ENCODE measurements at regions not wholly inside any gene's neighbourhood (a gene's known extent, or its start where the extent isn't known, plus 50 kb on each side); places are given as distances from the start of the nearest gene placed in this dataset.

DNA sequence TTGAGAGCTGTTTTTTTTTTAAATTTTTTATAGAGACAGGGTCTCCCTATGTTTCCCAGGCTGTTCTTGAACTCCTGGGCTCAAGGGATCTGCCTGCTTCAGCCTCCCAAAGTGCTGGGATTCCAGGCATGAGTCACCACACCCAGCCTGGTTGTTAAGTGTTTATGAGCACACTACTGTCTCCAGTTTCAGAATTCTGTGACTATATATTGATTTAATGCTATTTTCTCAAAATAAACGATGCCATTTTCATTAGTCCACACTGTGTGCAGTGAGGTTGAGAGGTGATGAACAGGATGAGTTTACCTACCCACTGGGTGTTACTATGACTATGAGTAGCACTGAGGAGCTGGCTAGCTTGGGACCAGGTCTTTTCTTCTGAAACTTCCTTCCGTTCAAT, 110.9 kb upstream of the FAM180A start:
- H4K20me1 ChIP-seq (replicated peaks; ENCODE audit: control insufficient read depth, extremely low read depth, insufficient read depth, low read length): no peaks in the 10 kb centered on the region
- no peaks in the 10 kb centered on the region for H3K27me3 ChIP-seq (ENCODE audit: control insufficient read depth in 2 of 2, insufficient read depth in 2 of 2, low read length in 2 of 2)
- H2AFZ ChIP-seq (ENCODE audit: low read depth, low read length): no peak overlapping the region
- no peaks in the 10 kb centered on the region for H3K9me3 ChIP-seq (replicated peaks; ENCODE audit: control insufficient read depth, insufficient read depth, low read length)
- no peaks in the 10 kb centered on the region for H3K4me1 ChIP-seq (ENCODE audit: control insufficient read depth, extremely low read depth, insufficient read depth, low read length)
- ChIA-PET CTCF (no interaction called here), POLR2A (no interaction called here)
- H3K79me2 ChIP-seq (ENCODE audit: control insufficient read depth, insufficient read depth, low read length): no peaks in the 10 kb centered on the region
- no peaks in the 10 kb centered on the region for H3K9me1 ChIP-seq (replicated peaks; ENCODE audit: control insufficient read depth, extremely low read depth, insufficient read depth, low read length)
- DNase-seq (ENCODE audit: low read depth, low spot score): no peak
- no peaks in the 10 kb centered on the region for H3K36me3 ChIP-seq (ENCODE audit: control insufficient read depth in 2 of 2, extremely low read depth in 1 of 2, insufficient read depth in 2 of 2, low read length in 2 of 2)
- no peak for FAIRE-seq
- no peak overlapping the region for H3K27ac ChIP-seq (ENCODE audit: insufficient read depth, low read depth, low read length)
- intact Hi-C loops (cut with micrococcal nuclease): no loop called here
- no peak overlapping the region for H3K4me3 ChIP-seq (replicated peaks in 1 of 3; ENCODE audit: insufficient read depth in 1 of 3, low read depth in 1 of 3, low read length in 3 of 3)
- dilution Hi-C loops (cut with MboI; ENCODE audit: extremely low pct_ligation_motif_present, low sequenced_read_pairs): no loop called here
- TF ChIP-seq POLR2AphosphoS5 (IDR thresholded peaks at IDR 0.05; ENCODE audit: insufficient read depth, low read depth, low read length): no peak
- no peak overlapping the region for H3K4me2 ChIP-seq (ENCODE audit: insufficient read depth, low read length)
- BruUV-seq (replicated peaks): no TSS peak
- no peak overlapping the region for H3K9ac ChIP-seq (replicated peaks; ENCODE audit: extremely low read depth, insufficient read depth, low read length)

GRCh38 chr7:135858851-135859250, 110.2 kb upstream of the FAM180A start:
- no peak overlapping the region for H3K27ac ChIP-seq (ENCODE audit: insufficient read depth, low read depth, low read length)
- no peaks in the 10 kb centered on the region for H3K4me1 ChIP-seq (ENCODE audit: control insufficient read depth, extremely low read depth, insufficient read depth, low read length)
- dilution Hi-C loops (cut with MboI; ENCODE audit: extremely low pct_ligation_motif_present, low sequenced_read_pairs) (no loop called here), intact Hi-C loops (cut with micrococcal nuclease) (no loop called here)
- H3K9ac ChIP-seq (replicated peaks; ENCODE audit: extremely low read depth, insufficient read depth, low read length): no peak overlapping the region
- ChIA-PET POLR2A (no interaction called here), CTCF (no interaction called here)
- H3K36me3 ChIP-seq (ENCODE audit: control insufficient read depth in 2 of 2, extremely low read depth in 1 of 2, insufficient read depth in 2 of 2, low read length in 2 of 2): no peaks in the 10 kb centered on the region
- no peak overlapping the region for H3K4me3 ChIP-seq (replicated peaks in 1 of 3; ENCODE audit: insufficient read depth in 1 of 3, low read depth in 1 of 3, low read length in 3 of 3)
- no peak overlapping the region for H2AFZ ChIP-seq (ENCODE audit: low read depth, low read length)
- TF ChIP-seq MYC (IDR thresholded peaks at IDR 0.05; ENCODE audit: low read depth, low read length) (no peak), EZH2 (IDR thresholded peaks at IDR 0.05; ENCODE audit: borderline replicate concordance, low read depth, low read length, severe bottlenecking) (no peak), FOS (IDR thresholded peaks at IDR 0.05; ENCODE audit: borderline replicate concordance, insufficient read depth, low read length) (no peak), JUN (IDR thresholded peaks at IDR 0.05; ENCODE audit: borderline replicate concordance, insufficient read depth, insufficient read length, low read depth) (no peak), POLR2AphosphoS5 (IDR thresholded peaks at IDR 0.05; ENCODE audit: insufficient read depth, low read depth, low read length) (no peak), CTCF (IDR thresholded peaks at IDR 0.05; ENCODE audit: extremely low read depth in 1 of 2, insufficient read depth in 1 of 2, low read depth in 1 of 2, low read length in 2 of 2) (no peak), POLR2A (IDR thresholded peaks at IDR 0.05; ENCODE audit: low read depth, low read length) (no peak), GATA2 (IDR thresholded peaks at IDR 0.05; ENCODE audit: insufficient read depth, insufficient read length, low read depth, low read length) (no peak)
- TF ChIP-seq, protein P1, sequence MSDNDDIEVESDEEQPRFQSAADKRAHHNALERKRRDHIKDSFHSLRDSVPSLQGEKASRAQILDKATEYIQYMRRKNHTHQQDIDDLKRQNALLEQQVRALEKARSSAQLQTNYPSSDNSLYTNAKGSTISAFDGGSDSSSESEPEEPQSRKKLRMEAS (IDR thresholded peaks at IDR 0.05; ENCODE audit: insufficient read depth, insufficient read length): no peak
- no TSS peak for BruUV-seq (replicated peaks)
- H3K4me2 ChIP-seq (ENCODE audit: insufficient read depth, low read length): no peak overlapping the region
- H3K9me3 ChIP-seq (replicated peaks; ENCODE audit: control insufficient read depth, insufficient read depth, low read length): no peaks in the 10 kb centered on the region
- FAIRE-seq: no peak
- H3K79me2 ChIP-seq (ENCODE audit: control insufficient read depth, insufficient read depth, low read length): no peaks in the 10 kb centered on the region
- no peaks in the 10 kb centered on the region for H3K27me3 ChIP-seq (ENCODE audit: control insufficient read depth in 2 of 2, insufficient read depth in 2 of 2, low read length in 2 of 2)
- DNase-seq (ENCODE audit: low read depth, low spot score): no peak
- H4K20me1 ChIP-seq (replicated peaks; ENCODE audit: control insufficient read depth, extremely low read depth, insufficient read depth, low read length): no peaks in the 10 kb centered on the region
- H3K9me1 ChIP-seq (replicated peaks; ENCODE audit: control insufficient read depth, extremely low read depth, insufficient read depth, low read length): no peaks in the 10 kb centered on the region
